Caco-2 (cell line): ENCODE measurements at regions not wholly inside any gene's neighbourhood (a gene's known extent, or its start where the extent isn't known, plus 50 kb on each side); places are given as distances from the start of the nearest gene placed in this dataset.
A peak's percentile ranks its signal among the peaks of the same experiment; 100 is the strongest.
"Not testable (repeated sequence)": the region's sequence is repeated elsewhere in the genome, so short reads cannot be mapped to it uniquely, and the experiment has no call there.

Source experiments
- BruUV-seq: library from RNA; stranded (reverse); fragments of 400-500 nt; replicated peaks from 2 replicates; lab custom pipeline; 2021; lab: Mats Ljungman, UMichigan
- CTCF ChIA-PET: fragments of 300-600 bp; sonication (Branson Sonifier 250); formaldehyde crosslinking; loops from one replicate; lab custom pipeline; 2022; ENCODE audit warnings: antibody characterized with exemption; lab: Charles Lee
- POLR2A ChIA-PET: fragments of 300-600 bp; sonication (Branson Sonifier 250); formaldehyde crosslinking; loops from one replicate; lab custom pipeline; 2022; ENCODE audit warnings: antibody characterized with exemption; lab: Charles Lee
- DNase-seq, 2 experiments: peaks; one replicate each; pipeline versions ENCODE4 v3.0.0 to v3.0.0-alpha.2; 2020 to 2022
- H3K27me3 ChIP-seq: replicated peaks from 2 replicates; pipeline ENCODE4 v1.6.0; 2011; ENCODE audit warnings: low read length; ENCODE audit not compliant: control insufficient read depth, insufficient read depth
- H3K36me3 ChIP-seq: 2 replicates; pipeline ENCODE4 v1.5.1; 2011; ENCODE audit warnings: low read length; ENCODE audit not compliant: control insufficient read depth, insufficient read depth
- H3K4me1 ChIP-seq: fragments of 250-450 bp; sonication (Bioruptor Pico); 2 replicates; pipeline ENCODE4 v1.5.1; 2020; ENCODE audit warnings: mild to moderate bottlenecking
- H3K4me3 ChIP-seq: 2 replicates; pipeline ENCODE4 v1.5.1; 2011; ENCODE audit warnings: low read depth, mild to moderate bottlenecking, control low read depth, low read length
- H3K9me3 ChIP-seq: fragments of 250-450 bp; sonication (Bioruptor Pico); 2 replicates; pipeline ENCODE4 v1.5.1; 2020; ENCODE audit warnings: mild to moderate bottlenecking, moderate library complexity
- H3K27ac Mint-ChIP-seq: one replicate; pipeline ENCODE4 v1.8.0; 2022; ENCODE audit warnings: mixed read lengths; ENCODE audit not compliant: unreplicated experiment
- H3K27me3 Mint-ChIP-seq: one replicate; pipeline ENCODE4 v1.8.0; 2022; ENCODE audit warnings: mixed read lengths; ENCODE audit not compliant: insufficient read depth, unreplicated experiment
- H3K36me3 Mint-ChIP-seq: one replicate; pipeline ENCODE4 v1.8.0; 2022; ENCODE audit warnings: mild to moderate bottlenecking, mixed read lengths; ENCODE audit not compliant: insufficient read depth, unreplicated experiment
- H3K4me1 Mint-ChIP-seq: one replicate; pipeline ENCODE4 v1.8.0; 2022; ENCODE audit warnings: low read depth, mixed read lengths; ENCODE audit not compliant: unreplicated experiment
- H3K4me3 Mint-ChIP-seq: one replicate; pipeline ENCODE4 v1.8.0; 2022; ENCODE audit warnings: mild to moderate bottlenecking, moderate library complexity, mixed read lengths; ENCODE audit not compliant: unreplicated experiment
- H3K9me3 Mint-ChIP-seq: one replicate; pipeline ENCODE4 v1.8.0; 2022; ENCODE audit warnings: mixed read lengths; ENCODE audit not compliant: unreplicated experiment
- CTCF ChIP-seq, 2 experiments: fragments of 200-600 bp in 1 of 2; IDR thresholded peaks; 1 replicate in 1 of 2; 2 replicates in 1 of 2; pipeline versions ENCODE4 v1.5.1 to v1.8.0; 2011 to 2022; ENCODE audit warnings: antibody characterized with exemption in 1 of 2, control low read depth in 1 of 2, inconsistent platforms in 1 of 2, low read depth in 1 of 2, low read length in 1 of 2, mild to moderate bottlenecking in 1 of 2, moderate library complexity in 1 of 2; ENCODE audit not compliant: insufficient read depth in 1 of 2, severe bottlenecking in 1 of 2, unreplicated experiment in 1 of 2
- intact Hi-C: fragments of 100-400 bp; cut with micrococcal nuclease; formaldehyde crosslinking; loops from one replicate; pipeline ENCODE4 v1.10.0; 2022; ENCODE audit not compliant: unreplicated experiment

GRCh38 chr6:146984251-146984924 is 219.8 kb upstream of the STXBP5 start:
- Histone ChIP-seq H3K9me3 (peaks cover 8% of the 10 kb centered on the region; the same call in 1 of the 2 replicates), H3K36me3 (no peaks in the 10 kb centered on the region), H3K4me3 (no peak overlapping the region), H3K4me1 (peaks cover 60% of the 10 kb centered on the region), H3K27me3 (no peaks in the 10 kb centered on the region)
- H3K27me3 Mint-ChIP-seq: no peaks in the 10 kb centered on the region
- H3K9me3 Mint-ChIP-seq: no peaks in the 10 kb centered on the region
- peaks cover 12% of the 10 kb centered on the region for H3K36me3 Mint-ChIP-seq
- peak overlapping the region; percentile 83 for H3K27ac Mint-ChIP-seq
- no peak for TF ChIP-seq CTCF (IDR thresholded peaks at IDR 0.05; ENCODE audit: insufficient read depth in 1 of 2, low read depth in 1 of 2, low read length in 1 of 2, severe bottlenecking in 1 of 2, unreplicated experiment in 1 of 2)
- DNase-seq: peak in 1 of 2 experiments; percentile 29
- ChIA-PET POLR2A (no interaction called here), CTCF (no interaction called here)
- H3K4me1 Mint-ChIP-seq: peaks cover 37% of the 10 kb centered on the region
- peak overlapping the region; percentile 58 for H3K4me3 Mint-ChIP-seq
- intact Hi-C loops: loop anchor here (1.0 to 5.0 kb wide), 4 partner anchors 60 to 301 kb away; no protein-coding TSS in a partner anchor
- no TSS peak for BruUV-seq

- no peaks in the 10 kb centered on the region for H3K9me3 Mint-ChIP-seq
- H3K4me1 Mint-ChIP-seq: peaks cover 40% of the 10 kb centered on the region
- H3K4me3 ChIP-seq: no peak overlapping the region
- peaks cover 12% of the 10 kb centered on the region for H3K36me3 Mint-ChIP-seq
- no peaks in the 10 kb centered on the region for H3K27me3 ChIP-seq
- intact Hi-C loops: loop anchor here (2.0 kb wide), 2 partner anchors 60 to 218 kb away; no protein-coding TSS in a partner anchor
- H3K4me1 ChIP-seq: peaks cover 59% of the 10 kb centered on the region
- no TSS peak for BruUV-seq
- peak overlapping the region; percentile 83 for H3K27ac Mint-ChIP-seq
- H3K36me3 ChIP-seq: no peaks in the 10 kb centered on the region
- POLR2A ChIA-PET: no interaction called here
- H3K9me3 ChIP-seq: peaks cover 8% of the 10 kb centered on the region; the same call in 1 of the 2 replicates
- TF ChIP-seq CTCF (IDR thresholded peaks at IDR 0.05; ENCODE audit: insufficient read depth in 1 of 2, low read depth in 1 of 2, low read length in 1 of 2, severe bottlenecking in 1 of 2, unreplicated experiment in 1 of 2): no peak
- peak overlapping the region; percentile 58 for H3K4me3 Mint-ChIP-seq
- CTCF ChIA-PET: interaction anchor here (0.8 kb wide), 1 partner anchor 199 kb away, joined by 3 read pairs; no protein-coding TSS in a partner anchor
- peak; percentile 66 to 74 for DNase-seq
- H3K27me3 Mint-ChIP-seq: no peaks in the 10 kb centered on the region
These were observed 219.1 kb upstream of the STXBP5 start for GRCh38 chr6:146985111-146985510.

GRCh38 chr6:146985966-146986365 is 218.3 kb upstream of the STXBP5 start:
- Histone ChIP-seq H3K9me3 (peaks cover 8% of the 10 kb centered on the region; the same call in 1 of the 2 replicates), H3K27me3 (no peaks in the 10 kb centered on the region), H3K36me3 (no peaks in the 10 kb centered on the region), H3K4me3 (no peak overlapping the region), H3K4me1 (peaks cover 58% of the 10 kb centered on the region)
- Mint-ChIP-seq H3K27me3 (no peaks in the 10 kb centered on the region), H3K4me1 (peaks cover 39% of the 10 kb centered on the region), H3K27ac (no peak overlapping the region), H3K4me3 (no peak overlapping the region), H3K36me3 (peaks cover 9% of the 10 kb centered on the region), H3K9me3 (no peaks in the 10 kb centered on the region)
- intact Hi-C loops: loop anchor here (2.0 kb wide), 2 partner anchors 59 to 217 kb away; no protein-coding TSS in a partner anchor
- no TSS peak for BruUV-seq
- POLR2A ChIA-PET: no interaction called here
- CTCF ChIA-PET: no interaction called here
- TF ChIP-seq CTCF (IDR thresholded peaks at IDR 0.05; ENCODE audit: insufficient read depth in 1 of 2, low read depth in 1 of 2, low read length in 1 of 2, severe bottlenecking in 1 of 2, unreplicated experiment in 1 of 2): no peak
- no peak for DNase-seq

- BruUV-seq, H3K9me3 ChIP-seq, DNase-seq, H3K4me3 ChIP-seq, CTCF ChIA-PET, POLR2A ChIA-PET, H3K36me3 Mint-ChIP-seq, H3K36me3 ChIP-seq, intact Hi-C loops, H3K9me3 Mint-ChIP-seq, H3K27ac Mint-ChIP-seq, H3K4me3 Mint-ChIP-seq, H3K27me3 ChIP-seq, H3K27me3 Mint-ChIP-seq: not testable (repeated sequence)
- H3K4me1 Mint-ChIP-seq: peaks cover 28% of the 10 kb centered on the region
- H3K4me1 ChIP-seq: peaks cover 43% of the 10 kb centered on the region
These were observed 216.3 kb upstream of the STXBP5 start for GRCh38 chr6:146987938-146988337.
